ENCODE measurements at regions not wholly inside any gene's neighbourhood (a gene's known extent, or its start where the extent isn't known, plus 50 kb on each side); places are given as distances from the start of the nearest gene placed in this dataset.

DNA sequence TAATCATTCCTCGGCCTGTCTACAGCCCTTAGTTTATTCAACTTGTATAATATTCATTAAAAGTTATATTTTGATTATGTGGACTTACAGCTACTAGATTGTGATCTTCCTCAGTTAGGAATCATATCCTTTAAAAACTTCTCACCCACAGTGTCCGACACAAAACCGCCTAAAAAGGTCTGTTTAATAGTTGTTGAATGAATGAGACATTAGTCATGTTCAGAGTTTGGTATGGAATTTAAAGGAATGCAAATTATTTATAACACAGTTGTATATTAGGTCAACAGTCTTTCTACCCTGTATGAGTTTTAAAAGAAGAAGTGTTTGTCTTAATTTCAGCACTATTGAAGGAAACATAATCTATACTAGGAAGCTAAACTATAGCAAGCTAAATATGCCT, 390.0 kb downstream of the ARL4A start:
- Histone ChIP-seq H3K4me1 (ENCODE audit: insufficient read depth) (no peaks in the 10 kb centered on the region), H3K27me3 (ENCODE audit: insufficient read depth) (no peaks in the 10 kb centered on the region), H3F3A (replicated peaks; ENCODE audit: low read depth) (no peaks in the 10 kb centered on the region), H2AFZ (no peak overlapping the region), H3K4me3 (no peak overlapping the region), H3K4me2 (no peak overlapping the region), H3K79me2 (replicated peaks; ENCODE audit: insufficient read depth) (no peaks in the 10 kb centered on the region), H3K27ac (ENCODE audit: low read depth) (no peak overlapping the region), H3K36me3 (ENCODE audit: insufficient read depth) (no peaks in the 10 kb centered on the region), H3K9me2 (ENCODE audit: insufficient read depth) (no peaks in the 10 kb centered on the region), H4K20me1 (replicated peaks; ENCODE audit: insufficient read depth) (no peaks in the 10 kb centered on the region)
- no peak overlapping the region for H3K27ac Mint-ChIP-seq
- H3K36me3 Mint-ChIP-seq (ENCODE audit: low read depth): no peaks in the 10 kb centered on the region
- no peaks in the 10 kb centered on the region for H3K4me1 Mint-ChIP-seq
- H3K27me3 Mint-ChIP-seq (ENCODE audit: insufficient read depth, low read depth, poor library complexity): no peaks in the 10 kb centered on the region
- H3K9me3 Mint-ChIP-seq: no peaks in the 10 kb centered on the region
- ATAC-seq (no peak), DNase-seq (ENCODE audit: low spot score) (no peak)
- TF ChIP-seq EZH2phosphoT487 (IDR thresholded peaks at IDR 0.05; ENCODE audit: unreplicated experiment): no peak
- TF ChIP-seq ZNF114 (CRISPR knock-in tag; IDR thresholded peaks at IDR 0.05): no peak
- no peak for TF ChIP-seq CREB1 (CRISPR knock-in tag; IDR thresholded peaks at IDR 0.05; ENCODE audit: low read depth)
- no peak for TF ChIP-seq JUNB (IDR thresholded peaks at IDR 0.05; ENCODE audit: unreplicated experiment)
- TF ChIP-seq NANOG (IDR thresholded peaks at IDR 0.05; ENCODE audit: borderline replicate concordance): no peak
- TF ChIP-seq ZNF462 (CRISPR knock-in tag; IDR thresholded peaks at IDR 0.05): no peak
- no peak for TF ChIP-seq POLR2AphosphoS5 (IDR thresholded peaks at IDR 0.05; ENCODE audit: low read depth)
- TF ChIP-seq, protein P1, sequence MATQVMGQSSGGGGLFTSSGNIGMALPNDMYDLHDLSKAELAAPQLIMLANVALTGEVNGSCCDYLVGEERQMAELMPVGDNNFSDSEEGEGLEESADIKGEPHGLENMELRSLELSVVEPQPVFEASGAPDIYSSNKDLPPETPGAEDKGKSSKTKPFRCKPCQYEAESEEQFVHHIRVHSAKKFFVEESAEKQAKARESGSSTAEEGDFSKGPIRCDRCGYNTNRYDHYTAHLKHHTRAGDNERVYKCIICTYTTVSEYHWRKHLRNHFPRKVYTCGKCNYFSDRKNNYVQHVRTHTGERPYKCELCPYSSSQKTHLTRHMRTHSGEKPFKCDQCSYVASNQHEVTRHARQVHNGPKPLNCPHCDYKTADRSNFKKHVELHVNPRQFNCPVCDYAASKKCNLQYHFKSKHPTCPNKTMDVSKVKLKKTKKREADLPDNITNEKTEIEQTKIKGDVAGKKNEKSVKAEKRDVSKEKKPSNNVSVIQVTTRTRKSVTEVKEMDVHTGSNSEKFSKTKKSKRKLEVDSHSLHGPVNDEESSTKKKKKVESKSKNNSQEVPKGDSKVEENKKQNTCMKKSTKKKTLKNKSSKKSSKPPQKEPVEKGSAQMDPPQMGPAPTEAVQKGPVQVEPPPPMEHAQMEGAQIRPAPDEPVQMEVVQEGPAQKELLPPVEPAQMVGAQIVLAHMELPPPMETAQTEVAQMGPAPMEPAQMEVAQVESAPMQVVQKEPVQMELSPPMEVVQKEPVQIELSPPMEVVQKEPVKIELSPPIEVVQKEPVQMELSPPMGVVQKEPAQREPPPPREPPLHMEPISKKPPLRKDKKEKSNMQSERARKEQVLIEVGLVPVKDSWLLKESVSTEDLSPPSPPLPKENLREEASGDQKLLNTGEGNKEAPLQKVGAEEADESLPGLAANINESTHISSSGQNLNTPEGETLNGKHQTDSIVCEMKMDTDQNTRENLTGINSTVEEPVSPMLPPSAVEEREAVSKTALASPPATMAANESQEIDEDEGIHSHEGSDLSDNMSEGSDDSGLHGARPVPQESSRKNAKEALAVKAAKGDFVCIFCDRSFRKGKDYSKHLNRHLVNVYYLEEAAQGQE (IDR thresholded peaks at IDR 0.05; ENCODE audit: unreplicated experiment): no peak
- no peak for TF ChIP-seq EZH2 (IDR thresholded peaks at IDR 0.05; ENCODE audit: low read depth, unreplicated experiment)
- TF ChIP-seq, protein P2, sequence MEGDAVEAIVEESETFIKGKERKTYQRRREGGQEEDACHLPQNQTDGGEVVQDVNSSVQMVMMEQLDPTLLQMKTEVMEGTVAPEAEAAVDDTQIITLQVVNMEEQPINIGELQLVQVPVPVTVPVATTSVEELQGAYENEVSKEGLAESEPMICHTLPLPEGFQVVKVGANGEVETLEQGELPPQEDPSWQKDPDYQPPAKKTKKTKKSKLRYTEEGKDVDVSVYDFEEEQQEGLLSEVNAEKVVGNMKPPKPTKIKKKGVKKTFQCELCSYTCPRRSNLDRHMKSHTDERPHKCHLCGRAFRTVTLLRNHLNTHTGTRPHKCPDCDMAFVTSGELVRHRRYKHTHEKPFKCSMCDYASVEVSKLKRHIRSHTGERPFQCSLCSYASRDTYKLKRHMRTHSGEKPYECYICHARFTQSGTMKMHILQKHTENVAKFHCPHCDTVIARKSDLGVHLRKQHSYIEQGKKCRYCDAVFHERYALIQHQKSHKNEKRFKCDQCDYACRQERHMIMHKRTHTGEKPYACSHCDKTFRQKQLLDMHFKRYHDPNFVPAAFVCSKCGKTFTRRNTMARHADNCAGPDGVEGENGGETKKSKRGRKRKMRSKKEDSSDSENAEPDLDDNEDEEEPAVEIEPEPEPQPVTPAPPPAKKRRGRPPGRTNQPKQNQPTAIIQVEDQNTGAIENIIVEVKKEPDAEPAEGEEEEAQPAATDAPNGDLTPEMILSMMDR (conservative IDR thresholded peaks at IDR 0.05; ENCODE audit: low read depth in 2 of 2): no peak
- TF ChIP-seq STAT1 (IDR thresholded peaks at IDR 0.05; ENCODE audit: unreplicated experiment): no peak
- TF ChIP-seq, protein P3, sequence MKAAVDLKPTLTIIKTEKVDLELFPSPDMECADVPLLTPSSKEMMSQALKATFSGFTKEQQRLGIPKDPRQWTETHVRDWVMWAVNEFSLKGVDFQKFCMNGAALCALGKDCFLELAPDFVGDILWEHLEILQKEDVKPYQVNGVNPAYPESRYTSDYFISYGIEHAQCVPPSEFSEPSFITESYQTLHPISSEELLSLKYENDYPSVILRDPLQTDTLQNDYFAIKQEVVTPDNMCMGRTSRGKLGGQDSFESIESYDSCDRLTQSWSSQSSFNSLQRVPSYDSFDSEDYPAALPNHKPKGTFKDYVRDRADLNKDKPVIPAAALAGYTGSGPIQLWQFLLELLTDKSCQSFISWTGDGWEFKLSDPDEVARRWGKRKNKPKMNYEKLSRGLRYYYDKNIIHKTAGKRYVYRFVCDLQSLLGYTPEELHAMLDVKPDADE (IDR thresholded peaks at IDR 0.05): no peak
- H3K4me3 Mint-ChIP-seq: no peak overlapping the region

Data from GM23338 (cell line).